WTC11 (cell line): ENCODE measurements at regions not wholly inside any gene's neighbourhood (a gene's known extent, or its start where the extent isn't known, plus 50 kb on each side); places are given as distances from the start of the nearest gene placed in this dataset.

Source experiments
- ATAC-seq: fragments of 200-7000 bp; cut with Tn5 transposase; 2 replicates; pipeline ENCODE4 v1.10.0; 2021; ENCODE audit warnings: mild to moderate bottlenecking, moderate library complexity
- CTCF ChIA-PET: fragments of 300-600 bp; sonication (Branson Sonifier 250); formaldehyde crosslinking; loops from one replicate; lab custom pipeline; 2021; ENCODE audit warnings: antibody characterized with exemption; lab: Charles Lee
- POLR2A ChIA-PET: fragments of 350-600 bp; sonication (Branson Sonifier 250); formaldehyde crosslinking; loops from one replicate; lab custom pipeline; 2021; ENCODE audit warnings: antibody characterized with exemption; lab: Charles Lee
- DNase-seq: peaks from one replicate; pipeline ENCODE4 v3.0.0; 2021; ENCODE audit warnings: low spot score
- H3K27ac Mint-ChIP-seq: 2 replicates; pipeline ENCODE4 v1.8.0; 2021; ENCODE audit warnings: mixed read lengths
- H3K27me3 Mint-ChIP-seq: 2 replicates; pipeline ENCODE4 v1.8.0; 2021; ENCODE audit warnings: low read depth, mild to moderate bottlenecking, moderate library complexity, mixed read lengths
- H3K36me3 Mint-ChIP-seq: 2 replicates; pipeline ENCODE4 v1.8.0; 2021; ENCODE audit warnings: mixed read lengths
- H3K4me1 Mint-ChIP-seq: 2 replicates; pipeline ENCODE4 v1.8.0; 2022; ENCODE audit warnings: mixed read lengths
- H3K4me3 Mint-ChIP-seq: 2 replicates; pipeline ENCODE4 v1.8.0; 2021; ENCODE audit warnings: mild to moderate bottlenecking, moderate library complexity, mixed read lengths
- H3K9me3 Mint-ChIP-seq: 2 replicates; pipeline ENCODE4 v1.8.0; 2021; ENCODE audit warnings: mixed read lengths
- CBFB ChIP-seq: sonication (generic); formaldehyde crosslinking; IDR thresholded peaks from 2 replicates; pipeline ENCODE4 v1.8.1; 2022; ENCODE audit warnings: mild to moderate bottlenecking, low read depth, missing genetic modification reagents
- CREB1 ChIP-seq: sonication (generic); formaldehyde crosslinking; IDR thresholded peaks from 2 replicates; pipeline ENCODE4 v1.8.0; 2023; ENCODE audit warnings: mild to moderate bottlenecking, missing genetic modification reagents
- EMX1 ChIP-seq: fragments of 250-450 bp; sonication (Bioruptor Pico); IDR thresholded peaks from 2 replicates; pipeline ENCODE4 v1.8.0; 2021; ENCODE audit warnings: mild to moderate bottlenecking
- FOXJ3 ChIP-seq: sonication (generic); formaldehyde crosslinking; IDR thresholded peaks from 2 replicates; pipeline ENCODE4 v1.9.0; 2021; ENCODE audit warnings: missing genetic modification reagents, mild to moderate bottlenecking, borderline replicate concordance
- GABPB1 ChIP-seq: sonication (generic); formaldehyde crosslinking; IDR thresholded peaks from 2 replicates; pipeline ENCODE4 v1.8.1; 2023; ENCODE audit warnings: mild to moderate bottlenecking, missing genetic modification reagents
- IRF2 ChIP-seq: sonication (generic); formaldehyde crosslinking; IDR thresholded peaks from 2 replicates; pipeline ENCODE4 v1.8.0; 2022; ENCODE audit warnings: low read depth, missing genetic modification reagents, borderline replicate concordance
- NR2C2 ChIP-seq: sonication (generic); formaldehyde crosslinking; IDR thresholded peaks from 2 replicates; pipeline ENCODE4 v1.8.0; 2022; ENCODE audit warnings: mild to moderate bottlenecking, missing genetic modification reagents
- SMAD4 ChIP-seq: sonication (generic); formaldehyde crosslinking; IDR thresholded peaks from 2 replicates; pipeline ENCODE4 v1.8.0; 2022; ENCODE audit warnings: mild to moderate bottlenecking, missing genetic modification reagents
- ZBTB21 ChIP-seq: sonication (generic); formaldehyde crosslinking; IDR thresholded peaks from 2 replicates; pipeline ENCODE4 v1.8.1; 2023; ENCODE audit warnings: mild to moderate bottlenecking, missing genetic modification reagents, borderline replicate concordance
- ZNF138 ChIP-seq: sonication (generic); formaldehyde crosslinking; conservative IDR thresholded peaks from 2 replicates; pipeline ENCODE4 v1.8.1; 2022; ENCODE audit warnings: mild to moderate bottlenecking, moderate library complexity, missing genetic modification reagents
- TF ChIP-seq, protein P1 (sequence below): sonication (generic); formaldehyde crosslinking; conservative IDR thresholded peaks from 2 replicates; pipeline ENCODE4 v1.8.1; 2022; ENCODE audit warnings: mild to moderate bottlenecking, missing genetic modification reagents
- TF ChIP-seq, protein P2 (sequence below): sonication (generic); formaldehyde crosslinking; IDR thresholded peaks from 2 replicates; pipeline ENCODE4 v1.8.1; 2023; ENCODE audit warnings: mild to moderate bottlenecking, missing genetic modification reagents
- TF ChIP-seq, protein P3 (sequence below): sonication (generic); formaldehyde crosslinking; IDR thresholded peaks from 2 replicates; pipeline ENCODE4 v1.8.1; 2023; ENCODE audit warnings: mild to moderate bottlenecking, missing genetic modification reagents, moderate library complexity
- TF ChIP-seq, protein P4 (sequence below): sonication (generic); formaldehyde crosslinking; IDR thresholded peaks from 2 replicates; pipeline ENCODE4 v1.8.1; 2022; ENCODE audit warnings: low read depth, mild to moderate bottlenecking, moderate library complexity, missing genetic modification reagents, borderline replicate concordance
- TF ChIP-seq, protein P5 (sequence below): sonication (generic); formaldehyde crosslinking; IDR thresholded peaks from 2 replicates; pipeline ENCODE4 v1.8.1; 2022; ENCODE audit warnings: low read depth, missing genetic modification reagents, borderline replicate concordance
- TF ChIP-seq, protein P6 (sequence below): sonication (generic); formaldehyde crosslinking; IDR thresholded peaks from 2 replicates; pipeline ENCODE4 v1.8.1; 2023; ENCODE audit warnings: mild to moderate bottlenecking, missing genetic modification reagents, borderline replicate concordance
- TF ChIP-seq, protein P7 (sequence below): sonication (generic); formaldehyde crosslinking; IDR thresholded peaks from 2 replicates; pipeline ENCODE4 v1.8.1; 2023; ENCODE audit warnings: mild to moderate bottlenecking, moderate library complexity, missing genetic modification reagents
- TF ChIP-seq, protein P8 (sequence below): sonication (generic); formaldehyde crosslinking; IDR thresholded peaks from 2 replicates; pipeline ENCODE4 v1.8.1; 2022; ENCODE audit warnings: mild to moderate bottlenecking, moderate library complexity, missing genetic modification reagents
- TF ChIP-seq, protein P9 (sequence below): fragments of 250-450 bp; sonication (Bioruptor Pico); IDR thresholded peaks from 2 replicates; pipeline ENCODE4 v1.9.0; 2021; ENCODE audit warnings: mild to moderate bottlenecking

DNA sequence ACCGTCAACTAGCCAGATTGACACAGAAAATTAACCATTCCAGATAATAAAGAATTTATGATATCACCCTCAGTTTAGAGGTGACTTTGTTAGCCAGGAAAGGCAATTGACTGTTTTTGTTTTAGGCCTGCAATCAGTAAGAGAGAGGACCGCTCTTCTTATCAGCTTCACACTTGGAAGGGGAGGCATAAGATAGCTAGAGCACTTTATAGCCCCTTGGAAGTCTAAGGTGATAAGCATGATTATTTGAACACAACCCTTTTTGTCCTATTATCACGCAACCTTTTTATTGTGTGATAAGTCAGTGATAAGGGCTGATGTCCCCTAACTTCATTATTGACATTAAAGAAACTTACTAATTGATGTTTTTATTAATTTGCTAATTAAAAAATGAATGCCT is 162.6 kb upstream of the CDKN2B start:
- Mint-ChIP-seq H3K36me3 (peaks cover 5% of the 10 kb centered on the region), H3K4me3 (no peak overlapping the region), H3K4me1 (no peaks in the 10 kb centered on the region), H3K27ac (no peak overlapping the region), H3K9me3 (peaks cover 16% of the 10 kb centered on the region), H3K27me3 (no peaks in the 10 kb centered on the region)
- TF ChIP-seq, protein P1, sequence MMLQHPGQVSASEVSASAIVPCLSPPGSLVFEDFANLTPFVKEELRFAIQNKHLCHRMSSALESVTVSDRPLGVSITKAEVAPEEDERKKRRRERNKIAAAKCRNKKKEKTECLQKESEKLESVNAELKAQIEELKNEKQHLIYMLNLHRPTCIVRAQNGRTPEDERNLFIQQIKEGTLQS (CRISPR knock-in tag), result no peak
- no peak for TF ChIP-seq CBFB (CRISPR knock-in tag)
- no peak for TF ChIP-seq SMAD4 (CRISPR knock-in tag)
- TF ChIP-seq, protein P2, sequence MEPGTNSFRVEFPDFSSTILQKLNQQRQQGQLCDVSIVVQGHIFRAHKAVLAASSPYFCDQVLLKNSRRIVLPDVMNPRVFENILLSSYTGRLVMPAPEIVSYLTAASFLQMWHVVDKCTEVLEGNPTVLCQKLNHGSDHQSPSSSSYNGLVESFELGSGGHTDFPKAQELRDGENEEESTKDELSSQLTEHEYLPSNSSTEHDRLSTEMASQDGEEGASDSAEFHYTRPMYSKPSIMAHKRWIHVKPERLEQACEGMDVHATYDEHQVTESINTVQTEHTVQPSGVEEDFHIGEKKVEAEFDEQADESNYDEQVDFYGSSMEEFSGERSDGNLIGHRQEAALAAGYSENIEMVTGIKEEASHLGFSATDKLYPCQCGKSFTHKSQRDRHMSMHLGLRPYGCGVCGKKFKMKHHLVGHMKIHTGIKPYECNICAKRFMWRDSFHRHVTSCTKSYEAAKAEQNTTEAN (CRISPR knock-in tag), result no peak
- TF ChIP-seq, protein P3, sequence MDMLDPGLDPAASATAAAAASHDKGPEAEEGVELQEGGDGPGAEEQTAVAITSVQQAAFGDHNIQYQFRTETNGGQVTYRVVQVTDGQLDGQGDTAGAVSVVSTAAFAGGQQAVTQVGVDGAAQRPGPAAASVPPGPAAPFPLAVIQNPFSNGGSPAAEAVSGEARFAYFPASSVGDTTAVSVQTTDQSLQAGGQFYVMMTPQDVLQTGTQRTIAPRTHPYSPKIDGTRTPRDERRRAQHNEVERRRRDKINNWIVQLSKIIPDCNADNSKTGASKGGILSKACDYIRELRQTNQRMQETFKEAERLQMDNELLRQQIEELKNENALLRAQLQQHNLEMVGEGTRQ (CRISPR knock-in tag), result no peak
- TF ChIP-seq GABPB1, result no peak
- TF ChIP-seq, protein P4, sequence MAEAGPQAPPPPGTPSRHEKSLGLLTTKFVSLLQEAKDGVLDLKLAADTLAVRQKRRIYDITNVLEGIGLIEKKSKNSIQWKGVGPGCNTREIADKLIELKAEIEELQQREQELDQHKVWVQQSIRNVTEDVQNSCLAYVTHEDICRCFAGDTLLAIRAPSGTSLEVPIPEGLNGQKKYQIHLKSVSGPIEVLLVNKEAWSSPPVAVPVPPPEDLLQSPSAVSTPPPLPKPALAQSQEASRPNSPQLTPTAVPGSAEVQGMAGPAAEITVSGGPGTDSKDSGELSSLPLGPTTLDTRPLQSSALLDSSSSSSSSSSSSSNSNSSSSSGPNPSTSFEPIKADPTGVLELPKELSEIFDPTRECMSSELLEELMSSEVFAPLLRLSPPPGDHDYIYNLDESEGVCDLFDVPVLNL (CRISPR knock-in tag), result no peak
- TF ChIP-seq, protein P5, sequence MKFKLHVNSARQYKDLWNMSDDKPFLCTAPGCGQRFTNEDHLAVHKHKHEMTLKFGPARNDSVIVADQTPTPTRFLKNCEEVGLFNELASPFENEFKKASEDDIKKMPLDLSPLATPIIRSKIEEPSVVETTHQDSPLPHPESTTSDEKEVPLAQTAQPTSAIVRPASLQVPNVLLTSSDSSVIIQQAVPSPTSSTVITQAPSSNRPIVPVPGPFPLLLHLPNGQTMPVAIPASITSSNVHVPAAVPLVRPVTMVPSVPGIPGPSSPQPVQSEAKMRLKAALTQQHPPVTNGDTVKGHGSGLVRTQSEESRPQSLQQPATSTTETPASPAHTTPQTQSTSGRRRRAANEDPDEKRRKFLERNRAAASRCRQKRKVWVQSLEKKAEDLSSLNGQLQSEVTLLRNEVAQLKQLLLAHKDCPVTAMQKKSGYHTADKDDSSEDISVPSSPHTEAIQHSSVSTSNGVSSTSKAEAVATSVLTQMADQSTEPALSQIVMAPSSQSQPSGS (CRISPR knock-in tag), result no peak
- DNase-seq, result no peak
- ATAC-seq, result no peak
- ChIA-PET POLR2A (no interaction called here), CTCF (no interaction called here)

DNA sequence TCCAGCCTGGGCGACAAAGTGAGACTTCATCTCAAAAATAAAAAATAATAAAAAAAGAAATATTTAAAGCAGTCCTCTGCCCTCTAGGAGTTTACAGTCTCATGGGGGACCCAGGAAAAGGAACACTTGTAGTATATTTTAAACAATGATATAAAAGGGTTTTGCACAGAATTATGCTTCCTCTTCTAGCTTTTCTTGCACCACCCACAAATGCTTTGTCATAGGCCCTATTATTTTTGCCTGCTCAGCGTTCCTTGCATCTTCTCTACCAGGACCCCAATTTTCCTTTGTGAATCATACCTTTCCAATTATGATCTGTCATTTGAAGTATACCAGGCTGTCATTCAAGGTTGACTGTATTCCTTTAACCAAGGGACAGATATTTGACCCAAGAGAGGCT is 164.8 kb upstream of the CDKN2B start:
- POLR2A ChIA-PET, result no interaction called here
- Mint-ChIP-seq H3K27me3 (peaks cover 9% of the 10 kb centered on the region), H3K36me3 (peaks cover 9% of the 10 kb centered on the region), H3K27ac (no peak overlapping the region), H3K4me1 (no peaks in the 10 kb centered on the region), H3K4me3 (no peak overlapping the region), H3K9me3 (peaks cover 28% of the 10 kb centered on the region)
- no peak for DNase-seq
- CTCF ChIA-PET, result no interaction called here
- no peak for ATAC-seq
- no peak for TF ChIP-seq EMX1 (CRISPR knock-in tag)
- TF ChIP-seq, protein P3 (CRISPR knock-in tag), result no peak
- TF ChIP-seq, protein P6, sequence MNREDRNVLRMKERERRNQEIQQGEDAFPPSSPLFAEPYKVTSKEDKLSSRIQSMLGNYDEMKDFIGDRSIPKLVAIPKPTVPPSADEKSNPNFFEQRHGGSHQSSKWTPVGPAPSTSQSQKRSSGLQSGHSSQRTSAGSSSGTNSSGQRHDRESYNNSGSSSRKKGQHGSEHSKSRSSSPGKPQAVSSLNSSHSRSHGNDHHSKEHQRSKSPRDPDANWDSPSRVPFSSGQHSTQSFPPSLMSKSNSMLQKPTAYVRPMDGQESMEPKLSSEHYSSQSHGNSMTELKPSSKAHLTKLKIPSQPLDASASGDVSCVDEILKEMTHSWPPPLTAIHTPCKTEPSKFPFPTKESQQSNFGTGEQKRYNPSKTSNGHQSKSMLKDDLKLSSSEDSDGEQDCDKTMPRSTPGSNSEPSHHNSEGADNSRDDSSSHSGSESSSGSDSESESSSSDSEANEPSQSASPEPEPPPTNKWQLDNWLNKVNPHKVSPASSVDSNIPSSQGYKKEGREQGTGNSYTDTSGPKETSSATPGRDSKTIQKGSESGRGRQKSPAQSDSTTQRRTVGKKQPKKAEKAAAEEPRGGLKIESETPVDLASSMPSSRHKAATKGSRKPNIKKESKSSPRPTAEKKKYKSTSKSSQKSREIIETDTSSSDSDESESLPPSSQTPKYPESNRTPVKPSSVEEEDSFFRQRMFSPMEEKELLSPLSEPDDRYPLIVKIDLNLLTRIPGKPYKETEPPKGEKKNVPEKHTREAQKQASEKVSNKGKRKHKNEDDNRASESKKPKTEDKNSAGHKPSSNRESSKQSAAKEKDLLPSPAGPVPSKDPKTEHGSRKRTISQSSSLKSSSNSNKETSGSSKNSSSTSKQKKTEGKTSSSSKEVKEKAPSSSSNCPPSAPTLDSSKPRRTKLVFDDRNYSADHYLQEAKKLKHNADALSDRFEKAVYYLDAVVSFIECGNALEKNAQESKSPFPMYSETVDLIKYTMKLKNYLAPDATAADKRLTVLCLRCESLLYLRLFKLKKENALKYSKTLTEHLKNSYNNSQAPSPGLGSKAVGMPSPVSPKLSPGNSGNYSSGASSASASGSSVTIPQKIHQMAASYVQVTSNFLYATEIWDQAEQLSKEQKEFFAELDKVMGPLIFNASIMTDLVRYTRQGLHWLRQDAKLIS (CRISPR knock-in tag), result no peak
- no peak for TF ChIP-seq CREB1 (CRISPR knock-in tag)
- no peak for TF ChIP-seq ZBTB21 (CRISPR knock-in tag)
- TF ChIP-seq, protein P7, sequence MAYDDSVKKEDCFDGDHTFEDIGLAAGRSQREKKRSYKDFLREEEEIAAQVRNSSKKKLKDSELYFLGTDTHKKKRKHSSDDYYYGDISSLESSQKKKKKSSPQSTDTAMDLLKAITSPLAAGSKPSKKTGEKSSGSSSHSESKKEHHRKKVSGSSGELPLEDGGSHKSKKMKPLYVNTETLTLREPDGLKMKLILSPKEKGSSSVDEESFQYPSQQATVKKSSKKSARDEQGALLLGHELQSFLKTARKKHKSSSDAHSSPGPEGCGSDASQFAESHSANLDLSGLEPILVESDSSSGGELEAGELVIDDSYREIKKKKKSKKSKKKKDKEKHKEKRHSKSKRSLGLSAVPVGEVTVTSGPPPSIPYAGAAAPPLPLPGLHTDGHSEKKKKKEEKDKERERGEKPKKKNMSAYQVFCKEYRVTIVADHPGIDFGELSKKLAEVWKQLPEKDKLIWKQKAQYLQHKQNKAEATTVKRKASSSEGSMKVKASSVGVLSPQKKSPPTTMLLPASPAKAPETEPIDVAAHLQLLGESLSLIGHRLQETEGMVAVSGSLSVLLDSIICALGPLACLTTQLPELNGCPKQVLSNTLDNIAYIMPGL, result no peak
- TF ChIP-seq, protein P8, sequence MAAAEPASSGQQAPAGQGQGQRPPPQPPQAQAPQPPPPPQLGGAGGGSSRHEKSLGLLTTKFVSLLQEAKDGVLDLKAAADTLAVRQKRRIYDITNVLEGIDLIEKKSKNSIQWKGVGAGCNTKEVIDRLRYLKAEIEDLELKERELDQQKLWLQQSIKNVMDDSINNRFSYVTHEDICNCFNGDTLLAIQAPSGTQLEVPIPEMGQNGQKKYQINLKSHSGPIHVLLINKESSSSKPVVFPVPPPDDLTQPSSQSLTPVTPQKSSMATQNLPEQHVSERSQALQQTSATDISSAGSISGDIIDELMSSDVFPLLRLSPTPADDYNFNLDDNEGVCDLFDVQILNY, result no peak
- TF ChIP-seq IRF2 (CRISPR knock-in tag), result no peak
- no peak for TF ChIP-seq FOXJ3 (CRISPR knock-in tag)
- TF ChIP-seq GABPB1, result no peak
- TF ChIP-seq ZNF138 (CRISPR knock-in tag), result no peak
- TF ChIP-seq, protein P9, sequence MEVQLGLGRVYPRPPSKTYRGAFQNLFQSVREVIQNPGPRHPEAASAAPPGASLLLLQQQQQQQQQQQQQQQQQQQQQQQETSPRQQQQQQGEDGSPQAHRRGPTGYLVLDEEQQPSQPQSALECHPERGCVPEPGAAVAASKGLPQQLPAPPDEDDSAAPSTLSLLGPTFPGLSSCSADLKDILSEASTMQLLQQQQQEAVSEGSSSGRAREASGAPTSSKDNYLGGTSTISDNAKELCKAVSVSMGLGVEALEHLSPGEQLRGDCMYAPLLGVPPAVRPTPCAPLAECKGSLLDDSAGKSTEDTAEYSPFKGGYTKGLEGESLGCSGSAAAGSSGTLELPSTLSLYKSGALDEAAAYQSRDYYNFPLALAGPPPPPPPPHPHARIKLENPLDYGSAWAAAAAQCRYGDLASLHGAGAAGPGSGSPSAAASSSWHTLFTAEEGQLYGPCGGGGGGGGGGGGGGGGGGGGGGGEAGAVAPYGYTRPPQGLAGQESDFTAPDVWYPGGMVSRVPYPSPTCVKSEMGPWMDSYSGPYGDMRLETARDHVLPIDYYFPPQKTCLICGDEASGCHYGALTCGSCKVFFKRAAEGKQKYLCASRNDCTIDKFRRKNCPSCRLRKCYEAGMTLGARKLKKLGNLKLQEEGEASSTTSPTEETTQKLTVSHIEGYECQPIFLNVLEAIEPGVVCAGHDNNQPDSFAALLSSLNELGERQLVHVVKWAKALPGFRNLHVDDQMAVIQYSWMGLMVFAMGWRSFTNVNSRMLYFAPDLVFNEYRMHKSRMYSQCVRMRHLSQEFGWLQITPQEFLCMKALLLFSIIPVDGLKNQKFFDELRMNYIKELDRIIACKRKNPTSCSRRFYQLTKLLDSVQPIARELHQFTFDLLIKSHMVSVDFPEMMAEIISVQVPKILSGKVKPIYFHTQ (CRISPR knock-in tag), result no peak
- no peak for TF ChIP-seq NR2C2 (CRISPR knock-in tag)
